ENCODE measurements at regions not wholly inside any gene's neighbourhood (a gene's known extent, or its start where the extent isn't known, plus 50 kb on each side); places are given as distances from the start of the nearest gene placed in this dataset.

DNA sequence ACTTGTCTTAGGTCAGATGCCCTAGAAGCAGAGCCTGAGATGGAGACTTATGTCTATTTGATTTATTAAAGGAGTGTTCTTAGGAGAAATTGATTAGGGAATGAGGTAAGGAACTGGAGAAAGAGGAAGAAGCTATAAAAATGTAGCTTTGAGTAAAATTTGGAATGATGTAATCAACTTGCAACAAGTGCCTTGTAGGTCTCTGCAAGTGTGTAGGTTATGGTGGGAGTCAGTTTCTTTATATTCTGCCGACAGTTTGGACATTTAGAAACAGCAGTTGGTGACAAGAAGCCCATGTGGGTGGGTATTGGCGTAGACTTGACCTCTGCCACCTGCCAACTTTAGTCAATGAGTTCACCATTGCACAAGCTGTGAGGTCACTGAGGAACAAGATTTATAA is 986.5 kb downstream of the CDH18 start:
- TF ChIP-seq, protein P1, sequence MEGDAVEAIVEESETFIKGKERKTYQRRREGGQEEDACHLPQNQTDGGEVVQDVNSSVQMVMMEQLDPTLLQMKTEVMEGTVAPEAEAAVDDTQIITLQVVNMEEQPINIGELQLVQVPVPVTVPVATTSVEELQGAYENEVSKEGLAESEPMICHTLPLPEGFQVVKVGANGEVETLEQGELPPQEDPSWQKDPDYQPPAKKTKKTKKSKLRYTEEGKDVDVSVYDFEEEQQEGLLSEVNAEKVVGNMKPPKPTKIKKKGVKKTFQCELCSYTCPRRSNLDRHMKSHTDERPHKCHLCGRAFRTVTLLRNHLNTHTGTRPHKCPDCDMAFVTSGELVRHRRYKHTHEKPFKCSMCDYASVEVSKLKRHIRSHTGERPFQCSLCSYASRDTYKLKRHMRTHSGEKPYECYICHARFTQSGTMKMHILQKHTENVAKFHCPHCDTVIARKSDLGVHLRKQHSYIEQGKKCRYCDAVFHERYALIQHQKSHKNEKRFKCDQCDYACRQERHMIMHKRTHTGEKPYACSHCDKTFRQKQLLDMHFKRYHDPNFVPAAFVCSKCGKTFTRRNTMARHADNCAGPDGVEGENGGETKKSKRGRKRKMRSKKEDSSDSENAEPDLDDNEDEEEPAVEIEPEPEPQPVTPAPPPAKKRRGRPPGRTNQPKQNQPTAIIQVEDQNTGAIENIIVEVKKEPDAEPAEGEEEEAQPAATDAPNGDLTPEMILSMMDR (IDR thresholded peaks at IDR 0.05), result no peak
- no peak for TF ChIP-seq POLR2A (IDR thresholded peaks at IDR 0.05)
